Activated naive CD4-positive, alpha-beta T cell treated with anti-CD3 and anti-CD28 coated beads, Interleukin-2, amount 10 ng/mL, durations not matched to agents 7 days and 5 days (primary cell): ENCODE measurements at regions not wholly inside any gene's neighbourhood (a gene's known extent, or its start where the extent isn't known, plus 50 kb on each side); places are given as distances from the start of the nearest gene placed in this dataset.

Experiments used
- CTCF ChIA-PET: fragments of 350-600 bp; sonication (Branson Sonifier 250); formaldehyde crosslinking; loops from one replicate; lab custom pipeline; 2021; ENCODE audit warnings: antibody characterized with exemption; lab: Charles Lee
- DNase-seq: peaks from one replicate; pipeline ENCODE4 v3.0.0-alpha.2; 2020
- H3K27ac Mint-ChIP-seq: one replicate; pipeline ENCODE4 v1.8.0; 2021; ENCODE audit warnings: mild to moderate bottlenecking, moderate library complexity, mixed read lengths
- H3K27me3 Mint-ChIP-seq: one replicate; pipeline ENCODE4 v1.8.0; 2021; ENCODE audit warnings: mild to moderate bottlenecking, mixed read lengths
- H3K36me3 Mint-ChIP-seq: one replicate; pipeline ENCODE4 v1.8.0; 2021; ENCODE audit warnings: mixed read lengths
- H3K4me1 Mint-ChIP-seq: one replicate; pipeline ENCODE4 v1.8.0; 2021; ENCODE audit warnings: mixed read lengths
- H3K4me3 Mint-ChIP-seq: one replicate; pipeline ENCODE4 v1.8.0; 2021; ENCODE audit warnings: mild to moderate bottlenecking, moderate library complexity, mixed read lengths
- H3K9me3 Mint-ChIP-seq: one replicate; pipeline ENCODE4 v1.8.0; 2021; ENCODE audit warnings: mixed read lengths

DNA sequence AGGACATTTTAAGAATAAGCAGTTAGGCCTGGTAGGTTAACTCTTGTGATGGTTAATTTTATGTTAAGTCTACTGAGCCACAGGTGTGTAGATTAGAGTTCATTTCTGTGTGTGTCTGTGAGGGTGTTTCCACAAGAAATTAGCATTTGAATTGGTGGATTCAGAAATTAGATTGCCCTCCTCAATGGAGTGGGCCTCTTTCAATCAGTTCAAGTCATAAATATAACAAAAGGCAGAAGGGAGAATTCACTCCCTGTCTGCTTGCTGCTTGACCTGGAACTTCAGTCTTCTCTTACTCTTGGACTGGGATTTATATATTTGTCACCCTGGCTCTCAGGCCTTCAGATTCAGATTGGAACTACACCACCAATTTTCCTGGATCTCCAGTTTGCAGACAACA lies 55.3 kb upstream of the POM121L12 start:
- H3K4me1 Mint-ChIP-seq = no peaks in the 10 kb centered on the region
- H3K9me3 Mint-ChIP-seq = peaks cover 27% of the 10 kb centered on the region
- no peaks in the 10 kb centered on the region for H3K36me3 Mint-ChIP-seq
- no peaks in the 10 kb centered on the region for H3K27me3 Mint-ChIP-seq
- no peak for DNase-seq
- CTCF ChIA-PET = no interaction called here
- H3K27ac Mint-ChIP-seq = no peak overlapping the region
- no peak overlapping the region for H3K4me3 Mint-ChIP-seq

DNA sequence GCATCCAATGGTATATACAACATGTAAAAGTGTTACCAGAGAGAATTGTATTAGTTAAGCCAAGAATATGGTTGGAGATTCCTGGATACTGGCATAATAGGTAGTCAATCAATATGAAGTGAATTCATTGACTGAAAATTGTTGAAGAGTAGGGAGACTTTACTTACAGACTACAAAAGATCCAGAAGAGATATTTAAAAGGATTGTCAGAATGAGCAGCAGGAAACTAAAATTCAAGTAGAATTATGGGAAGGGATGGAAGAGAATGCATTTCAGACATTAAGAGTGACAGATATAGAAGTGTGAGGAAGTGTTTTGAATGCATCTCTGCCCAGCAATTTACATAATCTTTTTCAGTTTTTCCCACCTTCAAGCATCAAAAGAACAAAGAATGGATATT lies 62.3 kb upstream of the POM121L12 start:
- CTCF ChIA-PET = no interaction called here
- DNase-seq = no peak
- H3K27me3 Mint-ChIP-seq = no peaks in the 10 kb centered on the region

DNA sequence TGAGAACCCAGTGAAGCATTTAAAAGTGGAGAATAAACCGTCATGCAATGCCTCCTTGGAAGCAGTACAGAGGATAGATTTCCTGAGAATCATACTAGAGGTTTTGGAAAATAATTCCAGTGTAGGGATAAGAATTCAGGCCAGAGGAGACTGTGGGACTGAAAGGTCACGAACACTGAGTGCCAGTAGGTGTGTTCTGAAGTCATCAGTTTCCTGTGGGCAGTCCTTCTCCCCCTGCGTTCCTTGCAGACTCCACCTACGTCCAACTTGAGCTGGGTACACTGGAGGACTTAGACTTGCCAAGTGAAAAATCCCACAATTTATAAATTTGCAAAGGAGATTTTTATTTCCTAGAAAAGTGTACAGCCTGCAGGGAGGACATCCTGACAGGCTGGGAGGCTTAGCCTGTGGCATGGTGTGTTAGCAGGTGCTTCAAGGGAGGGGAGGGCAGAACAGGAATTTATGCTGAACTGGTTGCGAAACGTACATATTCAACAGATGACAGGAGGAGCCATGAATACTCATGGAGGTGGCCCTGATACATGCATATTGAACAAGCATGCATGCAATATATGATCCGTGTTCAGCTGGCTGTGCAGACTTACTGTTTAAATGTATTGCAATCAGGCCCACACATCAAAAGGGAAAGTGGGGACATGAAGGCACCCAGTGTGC lies 72.9 kb upstream of the POM121L12 start:
- no peaks in the 10 kb centered on the region for H3K4me1 Mint-ChIP-seq
- H3K27me3 Mint-ChIP-seq = no peaks in the 10 kb centered on the region
- no peak overlapping the region for H3K4me3 Mint-ChIP-seq
- CTCF ChIA-PET = no interaction called here
- DNase-seq = no peak
- H3K27ac Mint-ChIP-seq = no peak overlapping the region
- peaks cover 22% of the 10 kb centered on the region for H3K9me3 Mint-ChIP-seq
- H3K36me3 Mint-ChIP-seq = no peaks in the 10 kb centered on the region

More for the DNA sequence above, 62.3 kb upstream of the POM121L12 start:
- peaks cover 13% of the 10 kb centered on the region for H3K9me3 Mint-ChIP-seq
- no peaks in the 10 kb centered on the region for H3K4me1 Mint-ChIP-seq
- H3K4me3 Mint-ChIP-seq = no peak overlapping the region
- no peak overlapping the region for H3K27ac Mint-ChIP-seq
- H3K36me3 Mint-ChIP-seq = no peaks in the 10 kb centered on the region

DNA sequence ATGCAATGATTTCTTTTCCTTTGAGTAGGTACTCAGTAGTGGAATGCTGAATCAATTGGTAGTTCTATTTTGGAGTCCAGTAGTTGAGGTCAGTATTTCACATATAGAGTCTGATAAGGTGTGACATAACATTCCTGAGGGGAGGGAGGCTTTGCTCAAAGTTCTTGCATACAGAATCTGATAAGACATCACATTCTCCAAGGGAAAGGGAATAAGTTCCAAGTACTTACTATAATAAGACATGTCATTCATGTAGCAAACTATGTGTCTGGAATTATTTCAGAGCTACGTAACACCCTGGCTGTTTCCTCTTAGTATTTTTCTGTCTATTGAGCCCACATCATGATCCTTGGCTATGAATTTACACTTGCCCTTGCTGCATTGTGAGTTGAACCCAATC lies 74.3 kb upstream of the POM121L12 start:
- Mint-ChIP-seq H3K4me3 (no peak overlapping the region), H3K36me3 (no peaks in the 10 kb centered on the region), H3K27ac (no peak overlapping the region), H3K9me3 (peaks cover 20% of the 10 kb centered on the region), H3K4me1 (no peaks in the 10 kb centered on the region), H3K27me3 (no peaks in the 10 kb centered on the region)
- DNase-seq = no peak
- CTCF ChIA-PET = no interaction called here

DNA sequence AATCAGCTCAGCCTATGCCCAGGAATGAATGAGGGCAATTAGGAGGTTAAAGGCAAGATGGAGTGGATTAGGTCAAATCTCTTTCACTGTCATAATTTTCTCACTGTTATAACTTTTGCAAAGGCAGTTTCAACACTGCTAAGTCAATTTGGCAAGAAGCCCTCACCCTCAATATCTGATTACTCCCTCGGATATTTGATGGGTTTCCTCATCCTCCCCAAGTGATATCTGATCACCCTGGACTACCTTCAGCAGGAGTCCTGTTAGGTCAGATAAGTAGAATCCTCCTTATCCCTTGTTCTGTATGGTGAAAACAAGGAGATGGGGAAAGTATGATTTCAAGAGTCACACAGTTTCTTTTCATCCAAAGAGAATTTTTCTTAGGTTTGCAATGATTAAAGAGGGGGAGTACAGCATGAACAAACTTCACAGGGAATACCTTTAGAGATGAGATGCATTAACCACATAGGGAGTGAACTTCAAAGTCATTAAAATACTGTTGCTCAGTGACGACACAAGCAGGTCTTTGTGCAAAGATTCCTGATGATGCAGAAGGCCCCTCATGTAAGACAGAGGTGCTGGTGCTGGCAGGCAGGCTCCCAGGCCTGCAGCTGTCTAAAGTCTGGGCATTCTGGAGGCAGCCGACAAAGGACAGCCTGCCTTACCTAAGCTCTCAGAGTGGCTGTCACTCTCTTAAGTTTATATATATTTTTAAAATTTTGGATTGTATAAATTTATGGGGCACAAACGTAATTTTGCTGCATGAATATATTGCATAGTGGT lies 75.4 kb upstream of the POM121L12 start:
- Mint-ChIP-seq H3K36me3 (no peaks in the 10 kb centered on the region), H3K9me3 (peaks cover 21% of the 10 kb centered on the region), H3K4me1 (no peaks in the 10 kb centered on the region), H3K27ac (no peak overlapping the region), H3K27me3 (no peaks in the 10 kb centered on the region), H3K4me3 (no peak overlapping the region)
- no peak for DNase-seq
- CTCF ChIA-PET = no interaction called here

DNA sequence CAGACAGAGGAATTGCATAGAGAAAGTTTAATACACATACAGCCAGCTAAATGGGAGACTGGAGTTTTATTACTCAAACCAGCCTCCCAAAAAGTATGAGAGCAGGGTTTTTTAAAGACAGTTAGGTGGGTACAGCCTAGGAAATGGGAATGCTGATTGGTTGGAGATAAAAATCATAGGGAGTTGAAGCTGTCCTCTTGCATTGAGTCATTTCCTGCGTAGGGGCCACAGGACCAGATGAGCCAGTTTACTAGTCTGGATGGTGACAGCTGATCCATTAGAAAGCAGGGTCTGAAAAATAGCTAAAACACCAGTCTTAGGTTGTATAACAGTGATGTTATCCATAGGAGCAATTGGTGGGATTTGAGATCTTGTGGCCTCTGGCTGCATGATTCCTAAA lies 76.1 kb upstream of the POM121L12 start:
- DNase-seq = no peak
- Mint-ChIP-seq H3K36me3 (no peaks in the 10 kb centered on the region), H3K4me1 (no peaks in the 10 kb centered on the region), H3K4me3 (no peak overlapping the region), H3K27me3 (no peaks in the 10 kb centered on the region), H3K9me3 (peaks cover 25% of the 10 kb centered on the region), H3K27ac (no peak overlapping the region)
- CTCF ChIA-PET = no interaction called here

DNA sequence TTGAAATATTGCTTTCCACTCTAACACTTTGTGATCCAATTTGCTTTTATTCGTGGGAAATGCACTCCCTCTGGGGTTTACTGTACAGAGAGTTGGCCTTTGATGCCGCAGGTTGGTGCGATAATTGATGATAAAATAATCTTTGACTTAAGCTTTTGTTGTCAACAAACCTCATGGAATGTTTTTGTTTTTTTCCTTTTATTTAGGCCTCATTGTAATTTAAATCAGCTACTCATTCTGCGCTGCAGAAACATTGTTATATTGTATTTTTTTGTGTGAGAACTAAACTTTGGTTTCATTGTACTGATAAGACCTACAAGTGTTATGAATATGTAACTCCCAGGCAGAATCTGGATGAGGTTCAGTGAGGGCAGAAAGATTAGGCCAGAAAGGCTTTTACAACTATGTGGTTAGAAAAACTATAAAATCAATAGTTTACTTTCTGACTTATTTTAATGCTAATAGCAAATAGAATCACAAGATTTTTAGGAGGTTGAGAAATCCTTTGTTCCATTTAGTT lies 76.8 kb upstream of the POM121L12 start:
- CTCF ChIA-PET = no interaction called here
- H3K9me3 Mint-ChIP-seq = peaks cover 22% of the 10 kb centered on the region
- H3K36me3 Mint-ChIP-seq = no peaks in the 10 kb centered on the region
- H3K27me3 Mint-ChIP-seq = no peaks in the 10 kb centered on the region
- DNase-seq = no peak
- no peak overlapping the region for H3K27ac Mint-ChIP-seq
- H3K4me3 Mint-ChIP-seq = no peak overlapping the region
- H3K4me1 Mint-ChIP-seq = no peaks in the 10 kb centered on the region

DNA sequence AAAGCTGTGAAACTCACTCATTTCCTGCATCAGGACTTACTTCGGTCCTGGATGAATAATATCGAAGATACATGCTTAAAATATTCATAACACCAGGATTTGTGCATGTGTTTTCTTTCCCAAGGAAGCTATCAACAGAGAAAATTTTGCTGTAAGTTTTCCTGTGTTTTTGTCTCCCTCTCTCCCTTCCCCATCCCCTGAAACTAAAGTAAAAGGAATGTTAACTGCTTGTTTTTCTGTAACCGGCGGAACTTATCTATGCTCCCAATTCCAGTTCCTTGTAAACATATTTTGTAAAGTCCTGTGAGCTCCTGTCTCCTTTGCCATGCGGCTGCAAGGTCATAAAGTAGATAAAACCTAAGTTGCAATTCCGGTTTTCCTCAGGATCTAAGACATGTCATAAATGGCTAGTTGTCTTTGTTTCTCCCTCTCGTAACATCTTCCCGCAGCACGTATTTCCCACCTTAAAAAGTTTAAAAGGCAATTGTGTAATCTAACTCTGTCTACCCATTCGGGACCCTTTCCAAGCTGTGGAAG lies 79.0 kb upstream of the POM121L12 start:
- no peak overlapping the region for H3K4me3 Mint-ChIP-seq
- H3K27ac Mint-ChIP-seq = no peak overlapping the region
- peaks cover 22% of the 10 kb centered on the region for H3K9me3 Mint-ChIP-seq
- CTCF ChIA-PET = no interaction called here
- H3K4me1 Mint-ChIP-seq = no peaks in the 10 kb centered on the region
- H3K36me3 Mint-ChIP-seq = no peaks in the 10 kb centered on the region
- no peaks in the 10 kb centered on the region for H3K27me3 Mint-ChIP-seq
- no peak for DNase-seq

DNA sequence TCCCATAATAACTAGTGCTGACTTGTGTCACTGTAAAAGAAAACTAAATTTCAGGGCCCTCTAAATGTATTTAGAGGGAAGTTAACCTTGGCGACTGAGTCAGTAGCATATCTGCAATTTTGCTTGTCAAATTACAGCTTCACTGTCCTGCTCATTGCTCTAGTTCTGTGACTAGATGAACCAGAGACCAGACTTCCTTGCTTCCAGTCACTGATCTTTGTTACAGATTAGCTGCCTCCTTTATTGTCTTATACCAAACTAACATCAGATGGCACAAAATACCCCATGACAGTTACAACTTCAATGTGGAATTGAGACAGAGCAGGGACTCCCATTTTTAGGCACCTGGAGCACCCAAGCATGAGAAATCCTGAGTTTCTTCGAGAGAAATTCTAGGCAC lies 79.9 kb upstream of the POM121L12 start:
- CTCF ChIA-PET = no interaction called here
- Mint-ChIP-seq H3K4me1 (no peaks in the 10 kb centered on the region), H3K9me3 (peaks cover 16% of the 10 kb centered on the region), H3K27ac (no peak overlapping the region), H3K36me3 (no peaks in the 10 kb centered on the region), H3K27me3 (no peaks in the 10 kb centered on the region), H3K4me3 (no peak overlapping the region)
- DNase-seq = no peak

DNA sequence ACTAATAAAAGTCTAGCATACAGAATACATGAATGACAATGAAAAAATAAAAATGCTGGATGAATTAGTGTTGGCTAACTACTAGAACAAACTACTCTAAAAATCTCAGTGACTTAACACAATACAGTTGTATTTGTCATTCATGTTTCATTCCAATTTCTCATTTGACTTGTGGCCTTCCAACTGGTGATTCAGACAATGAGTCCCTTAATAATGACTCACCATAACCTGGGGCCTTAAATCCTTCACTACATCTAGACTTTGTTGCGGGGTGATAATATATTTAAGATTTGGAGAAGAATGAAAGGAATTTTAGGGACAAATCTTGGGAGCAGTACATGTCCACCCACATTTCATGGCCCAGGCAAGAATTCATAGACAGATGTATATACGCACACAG lies 90.5 kb upstream of the POM121L12 start:
- H3K9me3 Mint-ChIP-seq = peaks cover 19% of the 10 kb centered on the region
- no peak overlapping the region for H3K4me3 Mint-ChIP-seq
- no peaks in the 10 kb centered on the region for H3K4me1 Mint-ChIP-seq
- no peak for DNase-seq
- H3K27me3 Mint-ChIP-seq = no peaks in the 10 kb centered on the region
- no peak overlapping the region for H3K27ac Mint-ChIP-seq
- CTCF ChIA-PET = no interaction called here
- no peaks in the 10 kb centered on the region for H3K36me3 Mint-ChIP-seq

DNA sequence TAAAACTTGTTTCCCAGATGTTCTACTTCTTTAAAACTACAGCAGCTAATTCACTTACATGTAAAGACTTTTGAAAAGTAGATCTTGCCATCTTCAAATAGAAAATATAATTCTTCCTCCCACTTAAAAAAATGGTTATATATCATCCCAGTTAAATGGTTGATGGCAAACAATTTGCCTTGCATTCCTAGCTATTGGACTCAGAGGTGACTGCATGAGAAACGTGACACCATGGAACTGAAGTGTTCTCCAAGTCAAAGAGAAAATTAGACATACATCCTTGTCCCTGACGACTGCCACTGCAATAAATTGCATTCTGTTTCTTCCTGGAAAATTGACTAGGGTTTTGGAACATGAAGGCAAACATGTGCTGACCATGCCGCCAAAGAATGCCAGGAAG lies 95.0 kb upstream of the POM121L12 start:
- CTCF ChIA-PET = no interaction called here
- peaks cover 15% of the 10 kb centered on the region for H3K9me3 Mint-ChIP-seq
- no peaks in the 10 kb centered on the region for H3K36me3 Mint-ChIP-seq

DNA sequence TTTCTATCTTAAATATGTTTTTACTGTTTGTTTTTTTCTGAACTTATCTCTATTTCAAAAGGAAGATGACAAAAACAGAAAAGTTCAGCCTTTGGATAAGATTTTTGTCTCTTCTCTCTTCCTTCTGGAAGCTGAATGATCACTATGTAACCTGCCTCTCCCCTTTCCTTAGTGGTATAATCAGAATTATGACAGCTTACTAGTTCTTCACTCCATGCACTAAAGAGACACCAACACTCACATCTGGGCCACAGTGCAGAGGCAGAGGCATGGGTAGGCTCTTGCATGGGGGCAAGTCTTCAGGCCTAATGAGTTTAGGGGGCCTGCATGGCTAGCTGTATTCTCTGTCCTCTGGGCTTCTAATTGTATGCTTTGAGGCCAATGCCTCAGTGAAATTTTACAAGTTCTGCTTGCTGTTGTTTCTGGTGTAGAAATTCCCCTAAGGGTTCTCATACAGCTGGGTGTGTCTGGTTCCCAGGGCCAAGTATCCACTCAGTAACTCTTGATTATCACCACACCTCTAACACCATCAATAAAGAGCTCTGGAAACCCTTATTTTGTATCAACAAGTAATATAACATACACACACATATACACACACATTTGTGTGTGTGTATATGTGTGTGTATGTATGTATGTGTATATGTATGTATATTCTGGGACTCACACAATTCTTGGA lies 96.8 kb upstream of the POM121L12 start:
- no peak overlapping the region for H3K27ac Mint-ChIP-seq
- peaks cover 21% of the 10 kb centered on the region for H3K9me3 Mint-ChIP-seq
- CTCF ChIA-PET = no interaction called here
- H3K4me1 Mint-ChIP-seq = no peaks in the 10 kb centered on the region
- H3K27me3 Mint-ChIP-seq = no peaks in the 10 kb centered on the region
- H3K36me3 Mint-ChIP-seq = no peaks in the 10 kb centered on the region
- H3K4me3 Mint-ChIP-seq = no peak overlapping the region
- no peak for DNase-seq

More for the DNA sequence above, 95.0 kb upstream of the POM121L12 start:
- no peak for DNase-seq
- Mint-ChIP-seq H3K4me3 (no peak overlapping the region), H3K27me3 (no peaks in the 10 kb centered on the region), H3K4me1 (no peaks in the 10 kb centered on the region), H3K27ac (no peak overlapping the region)

DNA sequence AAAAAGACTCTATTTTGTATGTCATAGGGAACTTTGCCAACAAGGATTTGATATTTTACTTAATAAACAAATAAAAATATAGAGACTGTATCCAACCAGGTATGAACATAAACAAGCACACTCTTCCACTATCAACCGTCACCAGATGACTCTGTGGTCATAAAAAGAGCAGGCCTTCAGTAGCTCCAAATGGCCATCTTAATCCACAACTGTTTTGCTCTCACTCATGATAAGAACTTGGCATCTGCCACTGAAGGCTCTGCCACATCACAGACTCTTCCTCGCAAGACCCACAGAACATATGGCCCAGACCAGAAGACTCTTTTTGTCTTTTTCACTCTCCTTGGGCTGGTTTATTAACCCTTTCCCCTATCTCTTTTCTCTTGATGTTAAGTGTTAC lies 98.7 kb upstream of the POM121L12 start:
- CTCF ChIA-PET = no interaction called here
- Mint-ChIP-seq H3K27me3 (no peaks in the 10 kb centered on the region), H3K4me3 (no peak overlapping the region), H3K4me1 (no peaks in the 10 kb centered on the region), H3K9me3 (peaks cover 31% of the 10 kb centered on the region), H3K36me3 (no peaks in the 10 kb centered on the region), H3K27ac (no peak overlapping the region)
- no peak for DNase-seq

DNA sequence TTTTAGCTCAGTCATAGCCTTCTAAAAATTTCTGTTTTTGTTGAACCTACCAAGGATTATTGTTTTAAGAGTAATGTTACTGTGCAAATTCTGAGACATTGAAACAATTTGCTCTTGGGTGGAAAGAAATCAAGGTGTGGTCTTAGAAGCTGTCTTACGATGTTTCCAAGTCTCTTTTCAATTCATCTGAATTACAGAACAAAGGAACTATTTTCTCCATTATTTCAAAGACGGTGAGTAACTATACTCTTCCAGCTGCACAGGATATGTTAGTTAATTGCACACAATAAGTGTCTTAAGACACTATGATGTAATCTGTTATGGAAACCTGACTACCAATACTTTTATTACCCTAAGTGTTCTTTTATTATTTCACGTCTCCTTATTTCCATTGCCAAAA lies 106.8 kb upstream of the POM121L12 start:
- H3K27ac Mint-ChIP-seq = no peak overlapping the region

More for the DNA sequence above, 106.8 kb upstream of the POM121L12 start:
- H3K4me1 Mint-ChIP-seq = no peaks in the 10 kb centered on the region
- peaks cover 24% of the 10 kb centered on the region for H3K9me3 Mint-ChIP-seq
- no peaks in the 10 kb centered on the region for H3K27me3 Mint-ChIP-seq
- no peak overlapping the region for H3K4me3 Mint-ChIP-seq
- no peak for DNase-seq
- CTCF ChIA-PET = no interaction called here
- no peaks in the 10 kb centered on the region for H3K36me3 Mint-ChIP-seq
